ENCODE measurements at regions not wholly inside any gene's neighbourhood (a gene's known extent, or its start where the extent isn't known, plus 50 kb on each side); places are given as distances from the start of the nearest gene placed in this dataset.
A peak's percentile ranks its signal among the peaks of the same experiment; 100 is the strongest.

GRCh38 chr7:130959743-130960207, 225.8 kb upstream of the KLF14 start:
- peak; percentile 76 for TF ChIP-seq CTCF (conservative IDR thresholded peaks at IDR 0.05; ENCODE audit: low read depth, low read length)
- no peak for TF ChIP-seq EZH2 (IDR thresholded peaks at IDR 0.05; ENCODE audit: borderline replicate concordance, low read depth, low read length, poor library complexity, severe bottlenecking)

All from A673 (cell line).